ENCODE measurements at regions not wholly inside any gene's neighbourhood (a gene's known extent, or its start where the extent isn't known, plus 50 kb on each side); places are given as distances from the start of the nearest gene placed in this dataset.

DNA sequence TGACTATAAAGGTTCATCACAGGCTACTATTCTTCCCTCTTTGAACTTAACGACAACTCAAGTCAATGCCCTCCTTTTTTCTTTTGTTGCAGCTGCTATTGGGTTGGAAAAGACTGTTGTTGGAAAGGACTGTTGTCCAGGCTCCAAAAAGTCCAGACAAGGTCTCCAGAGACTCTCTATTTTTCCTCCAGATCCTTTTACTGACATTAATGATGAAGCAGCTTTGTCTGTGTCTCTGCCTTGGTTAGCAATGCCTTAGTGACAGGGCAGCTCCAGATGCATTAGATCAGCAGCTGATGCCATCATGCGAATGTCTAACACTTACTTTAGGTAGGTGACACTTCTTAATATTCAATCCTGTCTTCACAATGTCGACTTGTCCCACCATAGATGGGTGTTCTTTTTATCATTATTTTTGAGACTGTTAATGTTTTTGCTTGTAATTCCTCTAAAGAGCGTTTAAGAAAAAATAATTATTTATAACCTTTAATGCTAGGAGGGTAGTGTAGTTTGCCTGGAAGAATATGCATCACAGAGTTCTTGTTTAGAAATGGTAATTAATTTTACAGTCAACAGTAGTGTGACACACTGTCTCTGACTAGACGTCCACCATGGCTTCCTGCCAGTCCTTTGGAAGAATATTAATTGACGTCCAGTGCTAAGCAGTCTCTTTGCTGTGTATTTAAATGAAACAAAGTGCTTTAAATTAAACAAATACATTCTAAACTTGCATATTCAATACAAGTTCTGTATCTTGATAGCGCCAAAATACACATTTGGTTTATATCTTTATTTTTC is 492.2 kb downstream of the NR2F1-AS1 start:
- CTCF ChIA-PET, result interaction anchor here (0.9 kb wide), 1 partner anchor 518 kb away, joined by 3 read pairs; no protein-coding TSS in a partner anchor
- no peaks in the 10 kb centered on the region for H3K36me3 ChIP-seq (ENCODE audit: control insufficient read depth in 2 of 2, extremely low read depth in 1 of 2, insufficient read depth in 2 of 2, low read length in 2 of 2)
- no peaks in the 10 kb centered on the region for H3K27me3 ChIP-seq (ENCODE audit: control insufficient read depth in 2 of 2, insufficient read depth in 2 of 2, low read length in 2 of 2)
- no peaks in the 10 kb centered on the region for H4K20me1 ChIP-seq (replicated peaks; ENCODE audit: control insufficient read depth, extremely low read depth, insufficient read depth, low read length)
- H3K9me1 ChIP-seq (replicated peaks; ENCODE audit: control insufficient read depth, extremely low read depth, insufficient read depth, low read length), result no peaks in the 10 kb centered on the region
- H2AFZ ChIP-seq (ENCODE audit: low read depth, low read length), result no peak overlapping the region
- no peaks in the 10 kb centered on the region for H3K79me2 ChIP-seq (ENCODE audit: control insufficient read depth, insufficient read depth, low read length)
- H3K9me3 ChIP-seq (replicated peaks; ENCODE audit: control insufficient read depth, insufficient read depth, low read length), result no peaks in the 10 kb centered on the region
- no TSS peak for BruUV-seq (replicated peaks)
- H3K4me2 ChIP-seq (ENCODE audit: insufficient read depth, low read length), result no peak overlapping the region
- H3K9ac ChIP-seq (replicated peaks; ENCODE audit: extremely low read depth, insufficient read depth, low read length), result no peak overlapping the region
- no peak overlapping the region for H3K27ac ChIP-seq (ENCODE audit: insufficient read depth, low read depth, low read length)
- intact Hi-C loops (cut with micrococcal nuclease) (no loop called here), dilution Hi-C loops (cut with MboI; ENCODE audit: extremely low pct_ligation_motif_present, low sequenced_read_pairs) (no loop called here)
- no peaks in the 10 kb centered on the region for H3K4me1 ChIP-seq (ENCODE audit: control insufficient read depth, extremely low read depth, insufficient read depth, low read length)
- POLR2A ChIA-PET, result no interaction called here
- FAIRE-seq (no peak), DNase-seq (ENCODE audit: low read depth, low spot score) (no peak)
- TF ChIP-seq JUN (IDR thresholded peaks at IDR 0.05; ENCODE audit: borderline replicate concordance, insufficient read depth, insufficient read length, low read depth), result no peak
- TF ChIP-seq EZH2 (IDR thresholded peaks at IDR 0.05; ENCODE audit: borderline replicate concordance, low read depth, low read length, severe bottlenecking), result no peak
- TF ChIP-seq POLR2AphosphoS5 (IDR thresholded peaks at IDR 0.05; ENCODE audit: insufficient read depth, low read depth, low read length), result no peak
- TF ChIP-seq, protein P1, sequence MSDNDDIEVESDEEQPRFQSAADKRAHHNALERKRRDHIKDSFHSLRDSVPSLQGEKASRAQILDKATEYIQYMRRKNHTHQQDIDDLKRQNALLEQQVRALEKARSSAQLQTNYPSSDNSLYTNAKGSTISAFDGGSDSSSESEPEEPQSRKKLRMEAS (IDR thresholded peaks at IDR 0.05; ENCODE audit: insufficient read depth, insufficient read length), result no peak
- no peak for TF ChIP-seq FOS (IDR thresholded peaks at IDR 0.05; ENCODE audit: borderline replicate concordance, insufficient read depth, low read length)
- TF ChIP-seq MYC (IDR thresholded peaks at IDR 0.05; ENCODE audit: low read depth, low read length), result no peak
- TF ChIP-seq, protein P2, sequence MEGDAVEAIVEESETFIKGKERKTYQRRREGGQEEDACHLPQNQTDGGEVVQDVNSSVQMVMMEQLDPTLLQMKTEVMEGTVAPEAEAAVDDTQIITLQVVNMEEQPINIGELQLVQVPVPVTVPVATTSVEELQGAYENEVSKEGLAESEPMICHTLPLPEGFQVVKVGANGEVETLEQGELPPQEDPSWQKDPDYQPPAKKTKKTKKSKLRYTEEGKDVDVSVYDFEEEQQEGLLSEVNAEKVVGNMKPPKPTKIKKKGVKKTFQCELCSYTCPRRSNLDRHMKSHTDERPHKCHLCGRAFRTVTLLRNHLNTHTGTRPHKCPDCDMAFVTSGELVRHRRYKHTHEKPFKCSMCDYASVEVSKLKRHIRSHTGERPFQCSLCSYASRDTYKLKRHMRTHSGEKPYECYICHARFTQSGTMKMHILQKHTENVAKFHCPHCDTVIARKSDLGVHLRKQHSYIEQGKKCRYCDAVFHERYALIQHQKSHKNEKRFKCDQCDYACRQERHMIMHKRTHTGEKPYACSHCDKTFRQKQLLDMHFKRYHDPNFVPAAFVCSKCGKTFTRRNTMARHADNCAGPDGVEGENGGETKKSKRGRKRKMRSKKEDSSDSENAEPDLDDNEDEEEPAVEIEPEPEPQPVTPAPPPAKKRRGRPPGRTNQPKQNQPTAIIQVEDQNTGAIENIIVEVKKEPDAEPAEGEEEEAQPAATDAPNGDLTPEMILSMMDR (IDR thresholded peaks at IDR 0.05; ENCODE audit: extremely low read depth in 1 of 2, insufficient read depth in 1 of 2, low read depth in 1 of 2, low read length in 2 of 2), result no peak
- TF ChIP-seq POLR2A (IDR thresholded peaks at IDR 0.05; ENCODE audit: low read depth, low read length), result no peak
- TF ChIP-seq GATA2 (IDR thresholded peaks at IDR 0.05; ENCODE audit: insufficient read depth, insufficient read length, low read depth, low read length), result no peak
- H3K4me3 ChIP-seq (replicated peaks in 1 of 3; ENCODE audit: insufficient read depth in 1 of 3, low read depth in 1 of 3, low read length in 3 of 3), result no peak overlapping the region

Data from endothelial cell of umbilical vein (primary cell).